G401 (cell line): ENCODE measurements at regions not wholly inside any gene's neighbourhood (a gene's known extent, or its start where the extent isn't known, plus 50 kb on each side); places are given as distances from the start of the nearest gene placed in this dataset.
"Not testable (repeated sequence)": the region's sequence is repeated elsewhere in the genome, so short reads cannot be mapped to it uniquely, and the experiment has no call there.

Experiments
- DNase-seq: peaks from one replicate; pipeline ENCODE4 v3.0.0-alpha.2; 2015; ENCODE audit warnings: low spot score
- in situ Hi-C: cut with HindIII; loops from 2 replicates; pipeline ENCODE4 v1.10.0; 2016; ENCODE audit warnings: low sequenced_read_pairs, mixed read lengths

- DNase-seq, in situ Hi-C loops: not testable (repeated sequence)
Measured at GRCh38 chr5:176045442-176045841, 77.3 kb upstream of the THOC3 start.

- DNase-seq, in situ Hi-C loops: not testable (repeated sequence)
Measured at GRCh38 chr5:176048671-176049070, 80.6 kb upstream of the THOC3 start.

GRCh38 chr5:176060472-176061268, 92.6 kb upstream of the THOC3 start:
- DNase-seq, in situ Hi-C loops: not testable (repeated sequence)

GRCh38 chr5:176061269-176061622, 93.1 kb upstream of the THOC3 start:
- in situ Hi-C loops, DNase-seq: not testable (repeated sequence)

- in situ Hi-C loops, DNase-seq: not testable (repeated sequence)
Measured at GRCh38 chr5:176061660-176062059, 93.5 kb upstream of the THOC3 start.

- DNase-seq, in situ Hi-C loops: not testable (repeated sequence)
Measured at GRCh38 chr5:176066262-176066945, 98.3 kb upstream of the THOC3 start.

- DNase-seq, in situ Hi-C loops: not testable (repeated sequence)
Measured at GRCh38 chr5:176067162-176067561, 99.0 kb upstream of the THOC3 start.

- in situ Hi-C loops, DNase-seq: not testable (repeated sequence)
Measured at GRCh38 chr5:176067948-176068347, 99.8 kb upstream of the THOC3 start.

- in situ Hi-C loops, DNase-seq: not testable (repeated sequence)
Measured at GRCh38 chr5:176073996-176074571, 106.0 kb upstream of the THOC3 start.

- DNase-seq, in situ Hi-C loops: not testable (repeated sequence)
Measured at GRCh38 chr5:176083717-176084116, 115.6 kb upstream of the THOC3 start.

- DNase-seq, in situ Hi-C loops: not testable (repeated sequence)
Measured at GRCh38 chr5:176103083-176103482, 135.0 kb upstream of the THOC3 start.

- in situ Hi-C loops, DNase-seq: not testable (repeated sequence)
Measured at GRCh38 chr5:176112888-176113287, 125.3 kb upstream of the SIMC1 start.

GRCh38 chr5:176113673-176114335, 124.4 kb upstream of the SIMC1 start:
- in situ Hi-C loops, DNase-seq: not testable (repeated sequence)

- DNase-seq = not testable (repeated sequence)
Measured at GRCh38 chr5:176114825-176115224, 123.4 kb upstream of the SIMC1 start.

GRCh38 chr5:176117699-176118238, 120.5 kb upstream of the SIMC1 start:
- DNase-seq, in situ Hi-C loops: not testable (repeated sequence)

More at GRCh38 chr5:176114825-176115224, 123.4 kb upstream of the SIMC1 start:
- in situ Hi-C loops = not testable (repeated sequence)

GRCh38 chr5:176122361-176122760, 115.9 kb upstream of the SIMC1 start:
- in situ Hi-C loops, DNase-seq: not testable (repeated sequence)

- in situ Hi-C loops, DNase-seq: not testable (repeated sequence)
Measured at GRCh38 chr5:176124120-176124519, 114.1 kb upstream of the SIMC1 start.

GRCh38 chr5:176131771-176132170, 106.5 kb upstream of the SIMC1 start:
- DNase-seq = no peak
- in situ Hi-C loops = no loop called here
